ENCODE measurements at regions not wholly inside any gene's neighbourhood (a gene's known extent, or its start where the extent isn't known, plus 50 kb on each side); places are given as distances from the start of the nearest gene placed in this dataset.

GRCh38 chrX:35680940-35681346 lies 117.2 kb upstream of the MAGEB16 start:
- TF ChIP-seq CTCF (conservative IDR thresholded peaks at IDR 0.05 in 1 of 2, IDR thresholded peaks at IDR 0.05 in 1 of 2; ENCODE audit: low read depth in 1 of 2, low read length in 2 of 2) (no peak), EZH2 (IDR thresholded peaks at IDR 0.05; ENCODE audit: low read length, missing control alignments) (no peak)
